H1 (cell line): ENCODE measurements at regions not wholly inside any gene's neighbourhood (a gene's known extent, or its start where the extent isn't known, plus 50 kb on each side); places are given as distances from the start of the nearest gene placed in this dataset.

Source experiments
- TF ChIP-seq, protein P1 (sequence below): IDR thresholded peaks from 2 replicates; pipeline ENCODE4 v1.6.1; 2011; ENCODE audit warnings: low read depth, mild to moderate bottlenecking, low read length; ENCODE audit not compliant: insufficient read depth

DNA sequence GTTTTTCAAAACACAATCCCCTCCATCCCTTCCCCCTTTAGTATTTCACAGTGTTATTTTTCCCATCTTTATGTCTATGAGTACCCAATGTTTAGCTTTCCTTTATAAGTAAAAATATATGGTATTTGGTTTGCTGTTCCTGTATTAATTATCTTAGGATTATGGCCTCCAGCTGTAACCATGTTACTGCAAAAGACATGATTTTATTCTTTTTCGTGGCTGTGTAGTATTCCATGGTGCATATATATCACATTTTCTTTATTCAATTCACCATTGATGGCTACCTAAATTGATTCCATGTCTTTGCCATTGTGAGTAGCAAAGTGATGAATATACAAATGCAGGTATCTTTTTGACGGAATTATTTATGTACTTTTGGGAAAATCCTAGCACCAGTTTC, 346.4 kb upstream of the CNTN5 start (continued):
- TF ChIP-seq, protein P1, sequence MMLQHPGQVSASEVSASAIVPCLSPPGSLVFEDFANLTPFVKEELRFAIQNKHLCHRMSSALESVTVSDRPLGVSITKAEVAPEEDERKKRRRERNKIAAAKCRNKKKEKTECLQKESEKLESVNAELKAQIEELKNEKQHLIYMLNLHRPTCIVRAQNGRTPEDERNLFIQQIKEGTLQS = no peak
